GM12878 (cell line): ENCODE measurements at regions not wholly inside any gene's neighbourhood (a gene's known extent, or its start where the extent isn't known, plus 50 kb on each side); places are given as distances from the start of the nearest gene placed in this dataset.

Experiments used
- ATAC-seq: fragments of 200-7000 bp; cut with Tn5 transposase; 3 replicates; pipeline ENCODE4 v1.9.1; 2020; ENCODE audit warnings: mild to moderate bottlenecking, moderate library complexity
- BruUV-seq: library from RNA; stranded (reverse); fragments of 400-500 nt; replicated peaks from 2 replicates; lab custom pipeline; 2021; lab: Mats Ljungman, UMichigan
- CTCF ChIA-PET: fragments of 300-600 bp; sonication (Branson Sonifier 250); formaldehyde crosslinking; extraction: SDS; loops from one replicate; lab custom pipeline; 2021; ENCODE audit warnings: inconsistent platforms; lab: Yijun Ruan, JAX
- POLR2A ChIA-PET: fragments of 350-600 bp; formaldehyde crosslinking; extraction: SDS; loops from one replicate; lab custom pipeline; 2021; ENCODE audit warnings: inconsistent platforms; lab: Charles Lee
- RAD21 ChIA-PET: fragments of 300-600 bp; sonication (Branson Sonifier 250); formaldehyde crosslinking; loops from one replicate; lab custom pipeline; 2023; ENCODE audit warnings: antibody characterized with exemption; ENCODE audit not compliant: unreplicated experiment; lab: Charles Lee
- SMC1A ChIA-PET: fragments of 300-600 bp; sonication (Branson Sonifier 250); formaldehyde crosslinking; loops from one replicate; lab custom pipeline; 2023; ENCODE audit not compliant: unreplicated experiment, uncharacterized antibody; lab: Charles Lee
- DNase-seq: peaks from one replicate; pipeline ENCODE4 v3.0.0-alpha.2; 2011; ENCODE audit warnings: low read depth, low spot score
- FAIRE-seq: peaks from 3 replicates; lab custom pipeline; 2011; peaks lifted over from hg19 to GRCh38; lab: Jason Lieb, UNC
- H2AFZ ChIP-seq: 2 replicates; pipeline ENCODE4 v1.6.0; 2011; ENCODE audit warnings: low read depth, low read length, control low read depth; ENCODE audit not compliant: control insufficient read depth
- H3K27ac ChIP-seq: 2 replicates; pipeline ENCODE4 v1.5.1; 2011; ENCODE audit warnings: control low read depth; ENCODE audit not compliant: control insufficient read depth, insufficient read depth
- H3K27me3 ChIP-seq, 2 experiments: replicated peaks in 1 of 2; 2 replicates each; pipeline versions ENCODE4 v1.6.0 to v1.6.1; 2011; ENCODE audit warnings: low read length in 1 of 2; ENCODE audit not compliant: control insufficient read depth in 2 of 2, insufficient read depth in 2 of 2
- H3K36me3 ChIP-seq, 2 experiments: 2 replicates each; pipeline ENCODE4 v1.5.1; 2011; ENCODE audit warnings: low read length in 1 of 2; ENCODE audit not compliant: control insufficient read depth in 2 of 2, insufficient read depth in 2 of 2
- H3K4me1 ChIP-seq: 2 replicates; pipeline ENCODE4 v1.6.1; 2011; ENCODE audit warnings: mild to moderate bottlenecking, low read length, moderate library complexity, mixed read lengths; ENCODE audit not compliant: control insufficient read depth, insufficient read depth
- H3K4me2 ChIP-seq: 2 replicates; pipeline ENCODE4 v1.6.0; 2011; ENCODE audit warnings: control low read depth; ENCODE audit not compliant: control insufficient read depth, insufficient read depth
- H3K4me3 ChIP-seq: fragments of 200-600 bp; sonication (generic); 2 replicates; pipeline ENCODE4 v1.5.1; 2016
- H3K79me2 ChIP-seq: 2 replicates; pipeline ENCODE4 v1.6.0; 2011; ENCODE audit warnings: low read length; ENCODE audit not compliant: control insufficient read depth, insufficient read depth
- H3K9ac ChIP-seq: 2 replicates; pipeline ENCODE4 v1.8.0; 2011; ENCODE audit warnings: low read length, control low read depth, mixed read lengths; ENCODE audit not compliant: control insufficient read depth, insufficient read depth
- H3K9me3 ChIP-seq: replicated peaks from 3 replicates; pipeline ENCODE4 v1.5.1; 2011; ENCODE audit warnings: mild to moderate bottlenecking, low read length; ENCODE audit not compliant: control insufficient read depth, insufficient read depth
- H4K20me1 ChIP-seq: 2 replicates; pipeline ENCODE4 v1.6.0; 2011; ENCODE audit not compliant: control insufficient read depth, insufficient read depth
- CHD1 ChIP-seq: IDR thresholded peaks from 2 replicates; pipeline ENCODE4 v1.6.1; 2012; ENCODE audit warnings: low read depth, low read length, improper control_type of control experiment
- CREB1 ChIP-seq: IDR thresholded peaks from 2 replicates; pipeline ENCODE4 v1.6.1; 2012; ENCODE audit warnings: low read depth, mild to moderate bottlenecking, inconsistent platforms
- DPF2 ChIP-seq: fragments of 450-650 bp; IDR thresholded peaks from 2 replicates; pipeline ENCODE4 v1.6.1; 2017; ENCODE audit warnings: mild to moderate bottlenecking
- E2F4 ChIP-seq: IDR thresholded peaks from 2 replicates; pipeline ENCODE4 v1.6.1; 2012; ENCODE audit warnings: low read depth, low read length, improper control_type of control experiment
- GATAD2B ChIP-seq: fragments of 450-650 bp; conservative IDR thresholded peaks from 2 replicates; pipeline ENCODE4 v1.6.1; 2017; ENCODE audit warnings: low read depth, mild to moderate bottlenecking, moderate library complexity
- HDAC2 ChIP-seq: fragments of 200-600 bp; sonication (generic); IDR thresholded peaks from 2 replicates; pipeline ENCODE4 v1.6.1; 2017
- KLF5 ChIP-seq: fragments of 450-650 bp; IDR thresholded peaks from 2 replicates; pipeline ENCODE4 v1.6.1; 2014; ENCODE audit warnings: mild to moderate bottlenecking; ENCODE audit not compliant: partially characterized antibody
- NFXL1 ChIP-seq: fragments of 450-650 bp; IDR thresholded peaks from 2 replicates; pipeline ENCODE4 v1.6.1; 2017; ENCODE audit warnings: antibody characterized with exemption, mild to moderate bottlenecking, borderline replicate concordance
- SIX5 ChIP-seq: IDR thresholded peaks from 2 replicates; pipeline ENCODE4 v1.6.1; 2011; ENCODE audit warnings: mild to moderate bottlenecking, low read depth, low read length, moderate library complexity; ENCODE audit not compliant: severe bottlenecking
- TCF3 ChIP-seq: IDR thresholded peaks from 2 replicates; pipeline ENCODE4 v1.6.1; 2012; ENCODE audit warnings: low read depth, mild to moderate bottlenecking, low read length, borderline replicate concordance; ENCODE audit not compliant: insufficient read depth
- USF1 ChIP-seq: IDR thresholded peaks from 2 replicates; pipeline ENCODE4 v1.6.1; 2011; ENCODE audit warnings: borderline replicate concordance, low read depth, mild to moderate bottlenecking, moderate library complexity, mixed read lengths, low read length; ENCODE audit not compliant: insufficient read depth; ENCODE audit errors: extremely low read length
- WGBS: methylation state at CpG from one replicate; pipeline ENCODE4 v1.1.6; 2016; ENCODE audit warnings: low lambda C conversion rate; ENCODE audit not compliant: insufficient replicate concordance, insufficient coverage; ENCODE audit errors: missing lambda C conversion rate; 5-methylcytosine and 5-hydroxymethylcytosine counted together
- in situ Hi-C: fragments of 300-500 bp; cut with MboI; formaldehyde crosslinking; loops from 9 replicates; pipeline ENCODE4 v1.14.3; 2018; ENCODE audit warnings: mixed read lengths
- intact Hi-C: fragments of 100-400 bp; cut with micrococcal nuclease; formaldehyde crosslinking; loops from one replicate; pipeline ENCODE4 v1.14.2; 2022; ENCODE audit not compliant: unreplicated experiment
- TF ChIP-seq, protein P1 (sequence below): IDR thresholded peaks from 2 replicates; pipeline ENCODE4 v1.6.1; 2012; ENCODE audit warnings: improper control_type of control experiment, low read depth, low read length; ENCODE audit not compliant: insufficient replicate concordance

- Histone ChIP-seq H3K9me3 (no peaks in the 10 kb centered on the region), H3K4me3 (no peak overlapping the region), H4K20me1 (no peaks in the 10 kb centered on the region), H3K79me2 (no peaks in the 10 kb centered on the region), H3K36me3 (no peaks in the 10 kb centered on the region), H3K4me1 (no peaks in the 10 kb centered on the region), H3K27me3 (no peaks in the 10 kb centered on the region), H2AFZ (no peak overlapping the region), H3K9ac (no peak overlapping the region), H3K27ac (no peak overlapping the region), H3K4me2 (no peak overlapping the region)
- BruUV-seq, result no TSS peak
- intact Hi-C loops, result no loop called here
- POLR2A ChIA-PET, result no interaction called here
- no peak for ATAC-seq
- RAD21 ChIA-PET, result no interaction called here
- CTCF ChIA-PET, result interaction anchor here (1.1 kb wide), 1 partner anchor 12 kb away, joined by 3 read pairs; no protein-coding TSS in a partner anchor
- in situ Hi-C loops, result no loop called here
- SMC1A ChIA-PET, result interaction anchor here (1.1 kb wide), 1 partner anchor 35 kb away, joined by 3 read pairs; no protein-coding TSS in a partner anchor
- 27% methylated on average over 7 of the region's 7 CpGs for WGBS
- DNase-seq, result no peak
- FAIRE-seq, result no peak
- no peak for TF ChIP-seq SIX5
- TF ChIP-seq, protein P1, sequence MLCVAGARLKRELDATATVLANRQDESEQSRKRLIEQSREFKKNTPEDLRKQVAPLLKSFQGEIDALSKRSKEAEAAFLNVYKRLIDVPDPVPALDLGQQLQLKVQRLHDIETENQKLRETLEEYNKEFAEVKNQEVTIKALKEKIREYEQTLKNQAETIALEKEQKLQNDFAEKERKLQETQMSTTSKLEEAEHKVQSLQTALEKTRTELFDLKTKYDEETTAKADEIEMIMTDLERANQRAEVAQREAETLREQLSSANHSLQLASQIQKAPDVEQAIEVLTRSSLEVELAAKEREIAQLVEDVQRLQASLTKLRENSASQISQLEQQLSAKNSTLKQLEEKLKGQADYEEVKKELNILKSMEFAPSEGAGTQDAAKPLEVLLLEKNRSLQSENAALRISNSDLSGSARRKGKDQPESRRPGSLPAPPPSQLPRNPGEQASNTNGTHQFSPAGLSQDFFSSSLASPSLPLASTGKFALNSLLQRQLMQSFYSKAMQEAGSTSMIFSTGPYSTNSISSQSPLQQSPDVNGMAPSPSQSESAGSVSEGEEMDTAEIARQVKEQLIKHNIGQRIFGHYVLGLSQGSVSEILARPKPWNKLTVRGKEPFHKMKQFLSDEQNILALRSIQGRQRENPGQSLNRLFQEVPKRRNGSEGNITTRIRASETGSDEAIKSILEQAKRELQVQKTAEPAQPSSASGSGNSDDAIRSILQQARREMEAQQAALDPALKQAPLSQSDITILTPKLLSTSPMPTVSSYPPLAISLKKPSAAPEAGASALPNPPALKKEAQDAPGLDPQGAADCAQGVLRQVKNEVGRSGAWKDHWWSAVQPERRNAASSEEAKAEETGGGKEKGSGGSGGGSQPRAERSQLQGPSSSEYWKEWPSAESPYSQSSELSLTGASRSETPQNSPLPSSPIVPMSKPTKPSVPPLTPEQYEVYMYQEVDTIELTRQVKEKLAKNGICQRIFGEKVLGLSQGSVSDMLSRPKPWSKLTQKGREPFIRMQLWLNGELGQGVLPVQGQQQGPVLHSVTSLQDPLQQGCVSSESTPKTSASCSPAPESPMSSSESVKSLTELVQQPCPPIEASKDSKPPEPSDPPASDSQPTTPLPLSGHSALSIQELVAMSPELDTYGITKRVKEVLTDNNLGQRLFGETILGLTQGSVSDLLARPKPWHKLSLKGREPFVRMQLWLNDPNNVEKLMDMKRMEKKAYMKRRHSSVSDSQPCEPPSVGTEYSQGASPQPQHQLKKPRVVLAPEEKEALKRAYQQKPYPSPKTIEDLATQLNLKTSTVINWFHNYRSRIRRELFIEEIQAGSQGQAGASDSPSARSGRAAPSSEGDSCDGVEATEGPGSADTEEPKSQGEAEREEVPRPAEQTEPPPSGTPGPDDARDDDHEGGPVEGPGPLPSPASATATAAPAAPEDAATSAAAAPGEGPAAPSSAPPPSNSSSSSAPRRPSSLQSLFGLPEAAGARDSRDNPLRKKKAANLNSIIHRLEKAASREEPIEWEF, result no peak
- TF ChIP-seq TCF3, result no peak
- TF ChIP-seq CHD1, result no peak
- TF ChIP-seq E2F4, result no peak
- no peak for TF ChIP-seq DPF2
- no peak for TF ChIP-seq KLF5
- no peak for TF ChIP-seq GATAD2B
- TF ChIP-seq CREB1, result no peak
- no peak for TF ChIP-seq NFXL1
- no peak for TF ChIP-seq USF1
- no peak for TF ChIP-seq HDAC2
Measured at GRCh38 chr4:13126976-13127910, 356.9 kb downstream of the RAB28 start.
